Lower lobe of right lung (tissue), 2 donors: ENCODE measurements at regions not wholly inside any gene's neighbourhood (a gene's known extent, or its start where the extent isn't known, plus 50 kb on each side); places are given as distances from the start of the nearest gene placed in this dataset.

Experiments
- ATAC-seq, 2 donors: fragments of 200-7000 bp; cut with Tn5 transposase; one replicate each; pipeline ENCODE4 v1.9.1; 2020 to 2022; ENCODE audit warnings: mild to moderate bottlenecking in 2 of 2, moderate library complexity in 2 of 2
- DNase-seq: peaks from one replicate; pipeline ENCODE4 v3.0.0-alpha.2; 2020
- H3K27ac ChIP-seq: fragments of 200-600 bp; one replicate; pipeline ENCODE4 v1.8.0; 2022
- H3K27me3 ChIP-seq: fragments of 200-600 bp; one replicate; pipeline ENCODE4 v1.8.0; 2022; ENCODE audit warnings: low read depth
- H3K36me3 ChIP-seq: fragments of 200-600 bp; one replicate; pipeline ENCODE4 v1.8.0; 2022; ENCODE audit warnings: mild to moderate bottlenecking
- H3K4me1 ChIP-seq: fragments of 200-600 bp; one replicate; pipeline ENCODE4 v1.8.0; 2022
- H3K4me3 ChIP-seq: fragments of 200-600 bp; one replicate; pipeline ENCODE4 v1.8.0; 2022; ENCODE audit warnings: mild to moderate bottlenecking
- H3K9me3 ChIP-seq: fragments of 200-600 bp; one replicate; pipeline ENCODE4 v1.8.0; 2022
- CTCF ChIP-seq: fragments of 200-600 bp; IDR thresholded peaks from one replicate; pipeline ENCODE4 v1.8.0; 2022; ENCODE audit warnings: antibody characterized with exemption, mild to moderate bottlenecking
- intact Hi-C: fragments of 100-400 bp; cut with DNase I; formaldehyde crosslinking; loops from one replicate; pipeline ENCODE4 v1.11.0; 2022
- donor health status: DM: no; HTN: yes; CAD: no; lungs with severe emphysema.

- H3K27me3 ChIP-seq, result no peaks in the 10 kb centered on the region
- intact Hi-C loops, result no loop called here
- no peaks in the 10 kb centered on the region for H3K36me3 ChIP-seq
- DNase-seq (no peak), ATAC-seq (no peak)
- H3K27ac ChIP-seq, result no peak overlapping the region
- no peaks in the 10 kb centered on the region for H3K4me1 ChIP-seq
- H3K4me3 ChIP-seq, result no peak overlapping the region
- no peak for TF ChIP-seq CTCF
- no peaks in the 10 kb centered on the region for H3K9me3 ChIP-seq
Measured at GRCh38 chr9:84218322-84218721, 122.2 kb downstream of the SLC28A3 start.

GRCh38 chr9:84224246-84224645 is 116.3 kb downstream of the SLC28A3 start:
- H3K27ac ChIP-seq, result no peak overlapping the region
- ATAC-seq, result no peak
- no peaks in the 10 kb centered on the region for H3K36me3 ChIP-seq
- intact Hi-C loops, result no loop called here
- no peak for TF ChIP-seq CTCF
- H3K9me3 ChIP-seq, result no peaks in the 10 kb centered on the region
- no peak overlapping the region for H3K4me3 ChIP-seq
- H3K4me1 ChIP-seq, result no peaks in the 10 kb centered on the region
- no peak for DNase-seq
- no peaks in the 10 kb centered on the region for H3K27me3 ChIP-seq
